ENCODE measurements at regions not wholly inside any gene's neighbourhood (a gene's known extent, or its start where the extent isn't known, plus 50 kb on each side); places are given as distances from the start of the nearest gene placed in this dataset.

GRCh38 chr4:123770884-123771283, 374.3 kb downstream of the SPRY1 start:
- DNase-seq, result no peak

- no peak for DNase-seq
These were observed 379.7 kb downstream of the SPRY1 start for GRCh38 chr4:123776267-123776666.

DNA sequence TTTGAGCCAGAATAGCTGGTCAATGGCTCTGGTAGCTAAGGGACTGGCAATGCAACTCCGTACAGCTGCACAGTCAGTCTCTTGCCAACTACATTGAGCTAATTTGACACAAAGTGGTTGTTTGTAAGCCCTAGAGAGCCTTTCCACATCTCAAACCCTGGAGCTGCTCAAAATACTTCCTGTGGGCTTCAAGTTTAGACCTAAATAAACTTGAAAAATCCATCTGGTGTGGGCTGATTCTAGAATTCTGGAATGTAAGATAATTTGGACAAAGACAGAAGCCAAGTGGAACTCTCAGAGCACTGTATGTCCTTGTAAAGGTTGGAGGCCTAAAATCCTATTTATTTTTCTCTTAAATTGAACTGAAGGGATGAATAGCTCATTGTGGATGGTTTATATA, 380.8 kb downstream of the SPRY1 start:
- no peak for DNase-seq

DNA sequence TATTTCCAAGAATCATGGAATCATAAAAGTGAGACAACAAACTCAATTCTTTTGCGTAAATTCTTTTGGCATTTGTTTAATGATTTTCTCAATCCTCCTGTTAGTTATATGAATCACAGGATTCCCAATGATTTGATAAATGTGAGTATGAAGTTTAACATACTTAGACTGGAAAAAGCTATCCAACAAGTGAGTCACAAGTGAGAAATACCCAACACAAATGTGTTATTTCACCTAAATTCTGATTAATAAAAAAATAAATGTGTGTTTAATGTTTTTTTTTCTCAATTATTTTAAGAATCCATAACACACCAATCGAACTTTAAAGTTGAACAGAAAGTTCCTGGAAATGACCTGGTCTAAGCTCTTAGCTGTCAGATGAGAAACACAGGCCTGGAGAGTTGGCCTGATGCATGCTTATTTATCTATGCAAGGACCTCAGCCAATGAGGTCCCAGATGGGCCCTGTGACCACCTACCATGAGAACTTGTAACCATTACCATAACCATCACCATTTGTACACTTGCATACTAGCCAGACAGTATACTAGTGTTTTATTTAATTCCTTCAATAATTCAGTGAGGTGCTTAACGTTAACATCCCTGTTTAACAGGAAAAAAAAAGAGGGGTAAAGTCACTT, 386.7 kb downstream of the SPRY1 start:
- DNase-seq, result no peak

DNA sequence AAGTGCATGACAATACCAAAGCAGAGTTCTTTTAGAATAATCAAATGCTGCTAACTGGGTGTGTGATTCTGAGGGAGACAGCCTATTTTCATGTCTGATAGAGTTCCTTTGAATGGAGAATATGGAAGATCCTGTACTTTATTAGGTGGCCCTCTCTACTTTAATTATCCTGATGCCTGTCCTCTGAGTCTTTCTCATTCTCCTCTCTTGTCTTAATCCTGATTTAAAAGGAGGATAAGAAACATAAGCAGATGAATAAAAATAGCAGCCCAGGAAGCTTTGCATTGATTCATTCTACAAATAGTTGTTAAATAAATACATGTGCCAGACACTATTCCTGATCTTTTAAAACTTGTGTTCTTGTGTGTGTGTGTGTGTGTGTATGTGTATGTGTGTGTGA, 387.3 kb downstream of the SPRY1 start:
- no peak for DNase-seq

- no peak for DNase-seq
These were observed 388.0 kb downstream of the SPRY1 start for GRCh38 chr4:123784626-123785025.

DNA sequence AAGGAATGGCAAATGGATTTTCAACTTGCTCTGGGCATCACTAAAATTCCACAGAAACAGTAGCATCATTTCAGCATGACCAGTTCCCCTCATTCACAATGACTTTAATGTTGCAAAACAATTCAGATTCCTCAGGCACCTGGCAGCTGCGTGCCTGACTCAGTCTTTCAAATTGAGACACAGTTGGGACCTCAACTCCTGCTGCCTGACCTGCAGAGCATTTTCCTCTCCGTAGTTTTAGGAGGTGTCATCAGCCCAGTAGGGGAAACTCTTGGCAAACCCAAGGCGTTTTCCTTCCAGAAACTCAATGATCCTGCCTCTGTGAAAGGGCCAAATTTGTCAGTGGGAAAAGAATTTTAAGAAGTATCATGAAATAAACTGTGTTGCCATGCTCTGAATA, 388.9 kb downstream of the SPRY1 start:
- no peak for DNase-seq

GRCh38 chr4:123786163-123786915, 389.7 kb downstream of the SPRY1 start:
- DNase-seq, result no peak

GRCh38 chr4:123786920-123787319, 390.3 kb downstream of the SPRY1 start:
- DNase-seq, result no peak

GRCh38 chr4:123787512-123788080, 391.0 kb downstream of the SPRY1 start:
- no peak for DNase-seq

DNA sequence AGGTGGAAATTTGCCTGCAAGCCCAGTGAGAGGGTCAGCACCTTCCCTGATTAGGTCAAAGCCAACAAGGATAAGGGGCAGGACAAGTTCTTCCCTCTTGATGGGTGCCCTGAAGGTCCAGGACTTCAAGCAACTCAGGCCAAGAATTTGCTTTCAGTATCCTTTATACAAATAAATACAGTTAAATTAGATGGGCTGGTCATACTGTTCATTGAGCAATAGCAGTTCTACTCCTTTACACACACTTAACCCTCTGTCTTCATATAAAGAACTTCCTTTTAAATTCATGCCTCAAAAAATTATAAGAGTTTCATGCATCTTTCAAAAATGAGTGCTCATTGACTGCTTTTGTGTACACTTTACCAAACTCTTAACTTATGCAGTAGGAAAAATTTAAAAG, 392.0 kb downstream of the SPRY1 start:
- DNase-seq, result no peak

- no peak for DNase-seq
These were observed 394.1 kb downstream of the SPRY1 start for GRCh38 chr4:123790681-123791080.

- DNase-seq, result no peak
These were observed 405.6 kb downstream of the SPRY1 start for GRCh38 chr4:123802082-123802645.

DNA sequence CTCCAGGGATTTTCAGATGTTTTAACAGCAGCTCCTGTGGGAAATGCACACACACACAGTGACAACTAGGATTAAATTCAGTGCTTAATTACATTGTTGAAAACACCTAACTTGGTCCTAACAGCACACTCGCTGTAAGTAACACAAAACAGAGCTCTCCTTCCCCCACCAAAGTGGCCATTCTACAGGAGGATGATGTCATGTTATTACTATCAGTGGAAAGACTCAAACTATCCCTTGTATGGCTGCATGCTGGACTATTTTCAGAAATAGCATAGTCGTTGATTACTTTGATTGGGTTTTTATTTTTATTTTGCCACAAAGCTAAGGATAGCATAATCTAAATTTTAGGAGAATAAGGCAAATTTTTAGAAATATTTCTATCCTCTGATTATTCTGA, 406.3 kb downstream of the SPRY1 start:
- DNase-seq, result no peak

GRCh38 chr4:123804196-123804721, 407.7 kb downstream of the SPRY1 start:
- DNase-seq, result no peak

GRCh38 chr4:123806056-123806455, 409.5 kb downstream of the SPRY1 start:
- no peak for DNase-seq

DNA sequence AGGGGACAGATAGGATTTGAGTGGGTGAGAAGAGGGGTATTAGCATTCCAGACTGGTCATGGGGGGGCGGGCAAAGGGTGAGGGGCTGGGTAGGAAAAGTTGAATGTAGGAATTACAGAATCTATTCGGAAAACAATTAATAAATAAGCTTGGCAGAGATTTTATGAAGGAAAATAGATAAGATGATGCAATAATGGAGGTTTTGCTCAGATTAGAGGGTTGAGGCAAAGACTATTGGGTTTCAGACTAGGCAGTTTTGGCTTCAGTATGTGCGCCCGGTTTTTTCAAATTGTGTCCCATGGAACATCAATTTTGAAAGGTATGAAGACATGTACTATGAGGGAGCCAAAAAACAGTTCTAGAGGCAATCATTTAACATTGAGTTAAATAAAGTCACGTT, 410.6 kb downstream of the SPRY1 start:
- DNase-seq, result no peak

- no peak for DNase-seq
These were observed 411.3 kb downstream of the SPRY1 start for GRCh38 chr4:123807866-123808265.

- no peak for DNase-seq
These were observed 413.3 kb downstream of the SPRY1 start for GRCh38 chr4:123809864-123810263.

GRCh38 chr4:123812066-123812390, 415.4 kb downstream of the SPRY1 start:
- DNase-seq, result no peak

GRCh38 chr4:123813901-123814300, 417.3 kb downstream of the SPRY1 start:
- no peak for DNase-seq

GRCh38 chr4:123816462-123816861, 419.9 kb downstream of the SPRY1 start:
- no peak for DNase-seq

- DNase-seq, result no peak
These were observed 420.6 kb downstream of the SPRY1 start for GRCh38 chr4:123817025-123817688.

Measured in Kasumi-1 (cell line).